ENCODE measurements at regions not wholly inside any gene's neighbourhood (a gene's known extent, or its start where the extent isn't known, plus 50 kb on each side); places are given as distances from the start of the nearest gene placed in this dataset.

GRCh38 chr15:77784361-77785292 lies 151.9 kb upstream of the LINGO1 start:
- DNase-seq = peak; percentile 12

- DNase-seq = no peak
Observed at GRCh38 chr15:77783636-77784035, 150.9 kb upstream of the LINGO1 start.

- DNase-seq = no peak
Observed at GRCh38 chr15:77782691-77783090, 150.0 kb upstream of the LINGO1 start.

GRCh38 chr15:77781946-77782240 lies 149.2 kb upstream of the LINGO1 start:
- DNase-seq = no peak

- no peak for DNase-seq
Observed at GRCh38 chr15:77781151-77781945, 148.6 kb upstream of the LINGO1 start.

GRCh38 chr15:77778802-77779201 lies 146.1 kb upstream of the LINGO1 start:
- DNase-seq = no peak

GRCh38 chr15:77775837-77776236 lies 143.1 kb upstream of the LINGO1 start:
- no peak for DNase-seq

GRCh38 chr15:77775373-77775772 lies 142.7 kb upstream of the LINGO1 start:
- DNase-seq = no peak

- DNase-seq = no peak
Observed at GRCh38 chr15:77774350-77774749, 141.6 kb upstream of the LINGO1 start.

- DNase-seq = no peak
Observed at GRCh38 chr15:77773903-77774302, 141.2 kb upstream of the LINGO1 start.

GRCh38 chr15:77772641-77773402 lies 140.1 kb upstream of the LINGO1 start:
- DNase-seq = no peak

- no peak for DNase-seq
Observed at GRCh38 chr15:77771616-77772015, 138.9 kb upstream of the LINGO1 start.

- DNase-seq = no peak
Observed at GRCh38 chr15:77769700-77770099, 137.0 kb upstream of the LINGO1 start.

- no peak for DNase-seq
Observed at GRCh38 chr15:77768521-77769078, 135.9 kb upstream of the LINGO1 start.

- no peak for DNase-seq
Observed at GRCh38 chr15:77768107-77768506, 135.4 kb upstream of the LINGO1 start.

GRCh38 chr15:77764095-77764494 lies 131.4 kb upstream of the LINGO1 start:
- no peak for DNase-seq

GRCh38 chr15:77762747-77763355 lies 130.1 kb upstream of the LINGO1 start:
- DNase-seq = no peak

GRCh38 chr15:77759896-77760592 lies 127.3 kb upstream of the LINGO1 start:
- no peak for DNase-seq

- DNase-seq = no peak
Observed at GRCh38 chr15:77753939-77754338, 121.2 kb upstream of the LINGO1 start.

GRCh38 chr15:77753281-77753873 lies 120.7 kb upstream of the LINGO1 start:
- DNase-seq = no peak

GRCh38 chr15:77749998-77750540 lies 117.4 kb upstream of the LINGO1 start:
- no peak for DNase-seq
